Stimulated activated naive CD4-positive, alpha-beta T cell (primary cell): ENCODE measurements at regions not wholly inside any gene's neighbourhood (a gene's known extent, or its start where the extent isn't known, plus 50 kb on each side); places are given as distances from the start of the nearest gene placed in this dataset.

ENCODE experiments used
- DNase-seq, 6 experiments: peaks; one replicate each; lab custom pipeline; 2025; lab: John Stamatoyannopoulos, UW

DNA sequence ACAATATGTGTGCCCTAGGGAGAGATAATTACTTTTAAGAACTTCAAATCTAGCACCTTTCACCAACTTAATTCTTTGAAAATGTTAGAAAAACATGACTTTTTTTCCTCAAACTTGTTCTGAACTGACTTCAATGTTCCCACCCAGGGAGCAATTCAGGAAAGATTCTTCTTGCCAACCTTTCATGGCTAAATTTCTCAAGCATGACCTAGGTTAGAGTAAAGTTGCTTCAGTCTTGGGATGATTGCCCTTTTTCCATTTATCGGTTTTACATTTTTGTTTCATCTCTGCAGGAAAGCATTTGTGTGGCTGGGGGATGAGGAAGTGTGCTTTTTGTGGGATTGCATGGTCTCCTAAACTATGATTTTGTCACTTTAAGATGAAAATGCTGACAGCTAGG lies 647.7 kb downstream of the LTN1 start:
- DNase-seq: no peak

DNA sequence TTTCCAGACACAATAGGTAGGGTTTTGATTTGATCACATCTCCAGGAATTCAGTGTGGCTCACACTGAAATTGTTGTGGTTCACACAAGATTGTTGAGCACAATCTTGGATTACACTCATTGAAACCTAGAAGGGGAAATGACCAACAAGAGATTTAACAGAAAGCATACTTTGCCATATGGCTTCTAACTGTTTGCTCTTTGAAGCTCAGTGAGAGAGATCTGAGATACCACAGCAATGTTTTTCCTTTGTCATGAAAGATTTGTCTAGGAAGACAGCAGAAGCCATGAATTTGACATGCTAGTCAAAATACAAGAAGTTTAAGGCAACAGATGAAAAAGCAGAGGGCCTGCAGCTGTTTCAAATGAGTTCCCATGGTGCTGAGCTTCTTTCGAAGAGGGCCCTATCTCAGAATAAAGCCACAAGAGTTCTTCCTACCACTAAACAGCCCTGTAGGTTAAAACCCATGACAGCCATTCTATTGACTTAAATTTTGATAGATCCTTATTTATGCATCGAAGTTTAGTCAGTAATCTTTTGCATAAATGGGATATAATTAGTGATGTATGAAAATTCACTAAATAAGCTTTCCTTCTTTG lies 650.4 kb downstream of the LTN1 start:
- DNase-seq: no peak

DNA sequence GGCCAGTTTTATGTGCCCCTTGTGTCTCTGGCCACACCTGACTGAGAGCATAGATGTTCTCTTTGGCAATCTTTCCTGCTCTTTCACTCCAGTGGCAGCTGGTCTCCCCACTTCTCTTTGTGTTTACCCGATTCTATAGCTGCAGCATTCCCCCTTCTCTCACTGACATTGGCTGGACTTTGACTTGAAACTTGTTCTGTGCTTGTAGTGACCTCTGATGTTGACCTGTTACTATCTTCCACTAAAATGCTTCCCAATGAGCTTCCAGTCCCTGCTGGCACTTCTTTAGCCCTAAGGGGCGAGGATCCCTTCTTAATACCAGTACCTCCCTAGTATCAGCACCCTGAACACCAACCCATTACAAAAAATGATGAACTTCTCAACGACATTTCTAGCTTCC lies 653.3 kb downstream of the LTN1 start:
- DNase-seq: no peak

DNA sequence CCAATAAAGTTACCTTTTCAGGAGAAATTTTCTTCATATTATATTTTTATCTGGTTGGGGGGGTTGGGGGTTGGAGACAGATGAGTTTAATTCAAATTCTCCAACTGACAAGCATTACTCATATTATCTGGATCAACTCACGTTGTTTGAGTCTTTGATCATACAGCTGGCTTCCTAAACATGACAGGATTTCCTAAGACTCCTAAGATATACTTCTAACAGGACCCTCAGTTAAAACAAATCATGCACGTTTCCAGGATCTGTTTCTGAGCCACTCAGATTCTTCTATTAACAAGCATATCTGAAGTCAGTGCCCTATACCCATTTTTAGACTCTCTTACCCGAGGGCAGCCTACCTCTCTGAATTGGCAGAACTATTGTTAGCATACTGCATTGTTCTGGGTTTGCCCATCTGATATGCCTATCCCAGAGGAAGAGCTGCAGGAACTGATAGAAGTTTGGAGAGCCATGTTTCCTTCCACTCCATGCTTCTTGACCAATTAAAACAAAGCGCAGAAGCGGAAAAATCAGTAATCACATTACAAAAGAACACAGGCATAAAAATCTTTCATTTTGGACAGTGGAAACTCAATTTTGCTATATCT lies 653.9 kb downstream of the LTN1 start:
- DNase-seq: no peak

DNA sequence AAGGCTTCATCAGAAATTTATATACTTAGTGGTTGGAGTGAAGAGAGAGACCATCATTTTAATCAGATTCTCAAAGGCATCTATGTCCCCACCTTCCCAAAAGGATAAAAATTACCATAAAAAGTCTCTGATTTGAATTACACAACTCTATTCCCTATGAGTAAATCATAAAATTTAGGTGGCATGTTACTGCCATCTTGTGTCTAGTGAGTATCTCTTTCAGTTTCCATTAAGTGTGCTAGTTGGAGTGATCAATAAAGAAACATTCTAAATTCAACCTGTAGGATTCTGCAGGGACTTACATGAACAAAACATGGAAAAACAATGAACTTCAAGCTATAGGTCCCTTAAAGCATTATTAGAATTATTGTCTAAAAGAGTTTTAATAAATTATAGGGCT lies 655.4 kb downstream of the LTN1 start:
- no peak for DNase-seq

DNA sequence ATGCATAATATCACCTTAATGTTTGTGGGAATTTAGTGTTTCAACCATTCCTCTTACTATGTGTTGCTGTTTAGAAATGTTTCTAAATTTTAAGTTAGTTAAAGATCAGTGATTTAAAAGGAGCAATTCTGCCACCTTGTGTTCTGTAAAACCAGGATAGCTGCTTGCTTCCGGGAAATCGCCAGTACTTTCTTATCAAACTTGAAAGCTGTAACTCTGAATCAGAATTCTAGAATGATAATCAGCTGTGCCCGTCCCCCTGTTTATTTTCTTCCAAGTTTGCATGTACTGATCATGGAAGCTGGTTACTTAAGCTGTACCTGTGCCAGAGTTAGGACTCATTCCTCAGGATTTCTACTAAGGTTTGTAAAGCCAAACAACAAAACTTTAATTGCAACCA lies 656.4 kb downstream of the LTN1 start:
- DNase-seq: no peak

DNA sequence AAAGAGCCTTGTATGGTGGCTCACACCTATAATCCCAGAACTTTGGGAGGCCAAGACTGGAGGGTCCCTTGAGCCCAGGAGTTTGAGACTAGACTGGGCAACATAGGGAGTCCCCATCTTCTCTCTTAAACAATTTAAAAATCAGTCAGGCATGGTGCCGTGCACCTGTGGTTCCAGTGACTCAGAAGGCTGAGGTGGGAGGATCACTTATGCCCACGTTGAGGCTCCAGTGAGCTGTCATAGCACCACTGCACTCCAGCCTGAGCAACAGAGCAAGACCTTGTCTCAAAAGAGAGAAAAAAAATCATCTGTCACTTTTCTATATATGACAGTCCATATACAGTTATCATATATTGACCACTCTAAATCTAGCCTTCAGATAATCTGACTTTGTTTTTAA lies 658.3 kb downstream of the LTN1 start:
- DNase-seq: no peak

DNA sequence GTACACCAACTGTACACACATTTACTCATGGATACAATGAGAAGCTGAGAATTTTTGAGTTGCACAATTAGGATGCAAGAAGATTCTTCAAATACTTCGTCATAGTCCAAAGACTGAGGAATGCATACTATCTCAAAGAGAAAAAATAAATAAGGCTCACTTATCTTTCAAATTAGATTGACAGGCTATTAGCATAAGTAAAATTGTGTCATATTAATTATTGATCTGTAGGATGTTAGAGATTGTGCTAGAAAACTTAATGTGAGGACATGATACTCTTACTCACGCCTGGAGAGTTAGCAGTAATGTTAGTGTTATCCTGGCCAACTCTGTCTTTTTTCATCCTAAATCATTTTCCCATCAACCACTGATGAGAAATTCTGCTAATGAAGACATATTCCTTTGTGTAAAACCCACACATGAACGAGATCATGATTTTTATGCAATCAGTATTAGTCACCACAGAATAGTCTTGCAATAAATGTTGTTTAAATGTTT lies 659.0 kb downstream of the LTN1 start:
- no peak for DNase-seq

DNA sequence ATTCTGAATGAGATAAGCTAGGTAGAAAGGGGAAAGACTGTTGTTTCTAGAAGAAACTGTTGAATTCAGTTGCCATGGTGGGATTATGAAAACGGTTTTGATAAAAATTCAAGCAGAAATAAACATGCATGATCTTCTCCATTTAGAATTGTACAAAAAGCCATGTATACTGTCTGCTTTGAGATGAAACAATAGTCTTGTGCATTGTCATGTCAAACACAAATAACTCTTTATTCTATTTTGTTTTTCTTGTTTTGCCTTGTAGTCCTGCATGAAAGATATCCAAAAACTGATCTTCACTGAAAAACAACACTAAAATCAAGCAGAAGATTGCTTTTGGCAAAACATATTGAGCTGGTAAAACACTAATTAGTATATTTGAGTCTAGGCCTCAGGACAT lies 659.9 kb downstream of the LTN1 start:
- DNase-seq: no peak

DNA sequence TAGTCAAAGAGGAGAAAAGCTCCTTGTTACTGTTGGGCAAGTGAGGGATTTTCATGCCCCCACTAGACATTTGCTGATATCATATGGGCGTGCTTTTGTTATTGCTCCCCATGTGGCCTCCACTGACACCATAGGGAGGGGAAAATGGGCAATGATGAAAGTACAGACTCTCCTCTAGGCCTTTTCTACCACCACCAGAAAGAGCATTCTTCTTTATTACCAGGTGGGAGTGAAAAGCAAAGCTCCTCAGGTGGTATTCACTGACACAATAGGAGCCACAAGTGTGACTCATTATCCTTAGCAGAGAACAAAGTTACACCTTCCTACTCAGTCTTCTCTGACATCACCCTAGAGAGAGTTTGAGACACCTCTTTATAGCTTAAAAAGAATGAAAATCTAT lies 667.1 kb downstream of the LTN1 start:
- DNase-seq: no peak

DNA sequence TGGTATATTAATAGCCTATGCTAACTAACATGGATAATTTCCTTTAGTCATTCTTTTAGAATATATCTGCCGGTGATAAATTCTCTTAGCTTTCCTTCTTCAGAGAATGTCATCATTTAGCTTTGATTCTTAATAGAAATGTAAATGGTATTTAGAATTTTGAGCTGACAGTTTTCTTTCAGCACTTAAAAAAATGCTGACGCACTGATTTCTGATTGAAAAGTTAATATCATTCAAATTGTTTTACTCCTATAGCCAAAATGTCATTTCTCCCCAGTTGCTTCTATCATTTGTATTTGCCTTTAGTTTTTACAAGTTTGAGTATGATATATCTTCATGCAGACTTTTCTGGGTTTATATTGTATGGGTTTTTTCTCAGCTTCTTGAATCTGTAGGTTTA lies 668.0 kb downstream of the LTN1 start:
- DNase-seq: no peak

DNA sequence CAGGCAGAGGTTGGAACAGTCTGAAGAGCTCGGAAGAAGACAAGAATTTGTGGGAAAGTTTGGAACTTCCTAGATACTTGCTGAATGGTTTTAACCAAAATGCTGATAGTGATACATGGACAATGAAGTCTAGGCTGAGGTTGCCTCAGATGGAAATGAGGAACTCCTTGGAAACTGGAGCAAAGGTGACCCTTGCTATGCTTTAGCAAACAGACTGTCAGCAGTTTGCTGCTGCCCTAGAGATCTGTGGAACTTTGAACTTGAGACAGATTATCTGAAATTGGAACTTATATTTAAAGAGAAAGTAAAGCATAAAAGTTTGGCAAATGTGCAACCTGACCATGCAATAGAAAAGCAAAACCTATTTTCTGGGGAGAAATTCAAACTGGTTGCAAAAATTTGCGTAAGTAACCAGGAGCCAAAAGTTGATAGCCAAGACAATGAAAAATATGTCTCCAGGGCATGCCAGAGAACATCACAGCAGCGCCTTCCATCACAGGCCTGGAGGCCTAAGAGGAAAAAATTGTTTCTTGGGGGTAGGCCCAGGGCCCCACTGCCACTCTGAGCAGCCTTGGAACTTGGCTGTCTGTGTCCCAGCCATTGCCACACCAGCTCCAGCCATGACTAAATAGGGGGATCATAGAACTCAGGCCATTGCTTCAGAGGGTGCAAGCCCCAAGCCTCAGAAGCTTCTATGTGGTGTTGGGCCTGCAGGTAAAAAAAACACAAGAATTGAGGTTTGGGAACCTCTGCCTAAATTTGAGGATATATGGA lies 675.3 kb downstream of the LTN1 start:
- no peak for DNase-seq

DNA sequence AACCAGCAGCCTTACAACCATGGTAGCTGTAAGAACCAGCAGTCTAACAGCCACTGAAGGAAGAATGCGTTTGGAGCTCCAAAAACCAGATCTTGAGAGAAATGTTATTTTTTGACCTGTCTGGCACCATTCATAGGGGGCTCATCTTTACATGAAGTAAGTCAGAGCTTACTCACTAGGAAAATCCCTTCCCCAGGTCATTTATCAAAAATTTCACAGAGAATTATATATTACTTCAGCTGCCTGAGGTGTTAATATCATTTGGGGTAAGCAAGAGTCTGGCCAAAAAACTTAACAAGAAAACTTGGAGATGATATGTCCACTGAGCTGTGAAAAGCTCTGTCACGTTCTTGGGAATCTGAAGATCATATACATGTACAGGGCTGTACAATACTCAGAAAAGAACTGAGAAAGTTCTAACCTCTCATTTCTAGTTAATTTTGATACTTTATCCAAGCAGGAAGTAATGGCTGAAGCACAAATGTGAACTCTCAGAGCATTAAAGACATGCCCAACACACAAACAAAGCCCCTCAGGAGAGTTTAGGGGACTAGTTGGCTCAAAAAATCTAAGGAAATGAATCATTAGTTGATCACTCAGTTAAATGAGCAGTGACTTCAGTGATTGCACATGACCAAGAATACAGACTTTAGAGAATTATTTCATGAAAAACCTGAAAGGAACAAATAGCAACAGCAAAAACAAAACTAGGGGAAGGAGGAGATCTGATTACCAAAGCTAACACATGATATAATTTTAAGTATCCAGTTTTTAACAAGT lies 681.1 kb downstream of the LTN1 start:
- no peak for DNase-seq

DNA sequence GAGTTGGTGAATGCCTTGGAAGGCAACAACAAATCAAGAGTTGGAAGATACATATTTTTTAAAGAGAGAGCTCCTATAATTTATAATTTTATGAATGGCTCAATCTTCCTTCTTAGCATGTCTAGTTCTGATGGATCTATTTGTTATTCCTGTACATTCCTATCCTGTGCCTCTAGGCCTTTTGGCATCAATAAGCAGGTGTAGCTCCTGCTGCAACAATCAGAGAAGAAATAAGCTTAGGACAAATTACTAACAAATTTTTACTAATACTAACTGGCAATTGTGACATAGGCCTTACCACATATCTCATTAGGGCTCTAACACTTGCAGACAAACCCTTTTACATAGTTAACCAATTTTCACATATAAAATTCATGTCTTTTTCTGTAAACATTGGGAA lies 682.0 kb downstream of the LTN1 start:
- DNase-seq: no peak

DNA sequence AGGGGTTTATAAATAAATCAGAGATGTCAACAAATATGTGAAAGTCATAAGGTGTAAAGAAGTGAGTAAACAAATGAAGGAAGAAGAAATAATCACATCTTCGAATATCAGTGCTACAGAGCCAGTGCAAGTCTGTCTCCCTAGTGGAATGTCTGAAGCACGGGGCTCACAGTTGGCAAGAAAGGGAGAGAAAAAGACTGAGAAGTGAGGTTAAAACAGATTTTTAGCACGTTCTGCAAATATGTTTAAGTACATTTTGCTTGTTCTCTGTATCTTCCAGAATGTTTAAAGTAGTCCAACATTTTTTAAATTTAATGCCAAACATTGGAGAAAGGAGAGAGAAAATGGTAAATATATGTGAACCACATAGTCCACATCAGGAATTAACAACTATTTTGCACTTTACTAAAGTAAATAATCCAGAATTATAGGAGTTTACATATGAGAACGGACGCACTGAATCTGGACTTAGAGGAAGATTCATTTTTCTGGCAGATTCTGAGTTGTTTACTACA lies 682.4 kb downstream of the LTN1 start:
- no peak for DNase-seq

DNA sequence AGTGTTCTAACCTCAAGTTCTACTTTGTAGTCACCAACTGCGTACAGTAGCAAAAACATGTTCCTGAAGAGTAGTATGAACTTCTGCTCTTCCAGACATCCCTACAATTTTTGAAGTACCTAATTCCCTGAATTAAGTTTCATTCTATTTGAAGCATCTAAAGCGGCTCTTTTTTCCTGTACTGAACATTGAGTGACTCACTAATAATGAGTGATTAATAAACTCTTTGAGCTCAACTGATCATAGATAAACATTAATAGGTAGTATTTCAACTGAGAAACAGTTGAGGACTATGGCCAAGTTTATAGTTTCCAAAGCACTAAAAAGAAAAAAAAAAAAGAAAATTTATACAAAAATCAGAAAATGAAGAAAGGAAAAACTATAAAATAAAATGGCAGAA lies 683.1 kb downstream of the LTN1 start:
- DNase-seq: no peak

DNA sequence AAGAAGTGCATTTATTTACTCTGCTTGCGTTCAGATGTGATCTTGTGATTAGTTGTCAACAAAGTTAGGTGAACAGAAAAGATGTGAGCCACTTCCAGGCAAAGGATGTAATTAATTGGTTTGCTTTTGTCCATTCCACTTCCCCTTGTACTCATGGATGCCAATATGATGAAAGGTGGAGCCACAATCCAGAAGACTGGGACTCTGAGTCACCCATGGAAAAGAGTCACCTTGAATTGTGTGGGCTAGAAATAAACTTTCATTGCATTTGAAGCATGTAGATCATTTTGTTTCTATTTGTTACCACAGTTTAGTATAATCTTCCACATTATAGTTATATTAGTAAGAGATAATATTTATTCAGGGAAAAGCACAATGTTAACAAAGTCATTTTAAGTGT lies 684.2 kb downstream of the LTN1 start:
- DNase-seq: no peak

DNA sequence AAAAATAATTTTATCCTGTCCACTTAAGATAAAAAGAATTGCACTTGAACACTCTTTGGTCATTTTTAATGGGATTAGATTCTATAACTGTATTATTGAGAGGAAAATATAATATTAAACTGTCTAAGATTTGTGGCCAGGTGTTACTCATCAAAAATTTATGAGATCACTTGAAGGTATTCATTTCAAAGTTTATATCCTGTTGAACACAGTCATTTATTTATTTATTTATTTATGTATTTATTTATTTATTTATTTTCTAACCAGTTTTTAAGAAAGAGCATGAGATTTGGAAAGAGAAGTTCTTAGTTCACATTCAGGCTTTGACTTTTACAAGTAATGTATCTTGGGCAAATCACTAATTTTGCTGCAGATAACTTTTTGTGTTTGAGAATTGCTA lies 692.7 kb downstream of the LTN1 start:
- no peak for DNase-seq

DNA sequence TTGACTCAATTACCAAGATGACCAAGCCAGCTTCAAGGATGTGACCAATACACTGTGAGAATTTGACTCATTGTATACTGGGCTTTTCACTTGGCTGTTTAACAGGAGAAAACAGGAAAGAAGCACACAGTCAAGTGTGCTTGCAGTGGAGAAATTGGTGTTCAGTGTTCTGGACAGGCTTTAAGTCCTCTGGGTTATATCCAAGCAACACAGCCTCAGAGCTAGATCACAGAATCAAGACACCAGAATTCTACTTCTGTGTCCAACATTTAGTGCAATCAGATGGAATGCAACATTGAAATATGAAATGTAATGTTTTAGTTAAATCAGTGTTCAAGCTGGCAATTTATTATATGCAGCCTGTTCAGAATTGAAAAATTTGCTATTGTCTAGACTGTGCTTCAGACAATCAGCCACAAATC lies 694.4 kb downstream of the LTN1 start:
- no peak for DNase-seq

DNA sequence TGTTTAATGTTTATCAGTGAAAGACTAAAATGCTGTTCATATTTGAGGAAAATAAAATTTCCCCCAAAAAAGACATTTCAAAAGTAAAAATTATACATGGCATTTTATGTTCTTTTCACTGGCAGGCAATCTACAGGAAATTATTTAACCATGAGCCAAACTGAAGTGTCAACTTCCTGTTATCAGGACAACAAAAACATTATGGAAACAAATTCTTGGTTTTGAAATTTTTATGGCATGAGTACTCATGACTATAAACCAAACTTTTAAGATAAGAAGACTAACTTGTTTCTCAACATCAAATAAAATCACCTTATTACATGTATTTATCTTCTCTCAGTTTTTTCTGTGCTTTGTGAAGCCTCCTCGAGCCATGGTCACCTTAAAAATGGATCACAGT lies 698.6 kb downstream of the LTN1 start:
- no peak for DNase-seq

DNA sequence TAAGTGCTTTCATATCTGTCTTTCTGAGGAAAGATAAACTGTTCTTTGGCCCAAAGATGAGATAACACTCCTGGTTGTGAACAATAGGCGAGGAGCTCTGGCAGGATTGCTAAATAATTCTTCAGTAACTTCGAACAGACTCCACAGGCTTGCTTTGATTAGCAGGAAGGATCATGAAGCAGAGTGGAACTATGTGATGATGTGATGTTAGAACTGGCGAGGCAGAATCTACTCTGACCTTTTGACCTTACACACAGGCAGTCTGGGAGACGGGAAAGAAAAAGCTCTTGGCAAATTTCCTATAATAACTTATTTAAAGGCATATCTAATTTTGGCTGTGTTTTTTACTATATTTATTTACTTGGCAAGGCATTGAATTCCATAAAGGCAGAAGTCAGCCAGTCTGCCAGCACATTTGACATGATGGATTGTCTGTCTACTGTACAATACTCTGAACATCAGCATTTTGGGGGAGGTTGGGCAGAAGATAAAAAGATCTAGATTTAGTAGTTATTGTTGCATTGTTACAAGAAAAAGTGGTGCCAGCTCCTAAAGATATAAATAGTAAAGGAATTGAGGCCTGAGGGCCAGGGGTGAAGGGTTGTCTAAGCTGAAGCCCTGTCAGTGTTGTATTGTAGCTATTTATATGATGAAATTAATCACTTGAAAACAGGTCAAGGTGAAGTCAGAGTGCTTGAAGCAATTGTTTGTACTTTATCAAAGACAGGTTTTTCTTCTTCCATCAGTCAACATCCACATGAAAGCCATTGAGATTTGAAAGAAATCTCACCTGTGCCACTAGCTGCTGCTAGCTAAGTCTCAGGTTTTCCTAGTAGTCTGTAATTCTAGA lies 708.8 kb downstream of the LTN1 start:
- DNase-seq: no peak

DNA sequence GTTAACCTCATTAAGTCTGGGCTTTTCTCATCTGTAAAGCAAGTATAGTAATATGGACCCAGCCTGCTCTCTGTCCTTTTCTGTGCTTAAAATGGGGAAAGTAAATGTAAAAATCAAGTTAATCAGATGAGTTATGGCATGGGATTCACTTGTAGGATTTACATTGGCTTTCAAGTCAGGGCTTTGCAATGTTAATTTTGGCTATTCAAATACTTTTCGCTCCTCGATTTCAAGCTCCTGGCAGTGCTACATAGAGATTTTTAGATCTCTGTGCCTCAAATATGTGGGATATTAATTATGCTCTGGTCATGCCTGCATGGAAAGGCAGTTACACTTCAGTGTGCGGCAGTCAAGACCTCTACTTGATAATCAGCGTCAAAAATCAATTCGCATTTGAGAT lies 709.8 kb downstream of the LTN1 start:
- no peak for DNase-seq
